ENCODE measurements at regions not wholly inside any gene's neighbourhood (a gene's known extent, or its start where the extent isn't known, plus 50 kb on each side); places are given as distances from the start of the nearest gene placed in this dataset.
A peak's percentile ranks its signal among the peaks of the same experiment; 100 is the strongest.

GRCh38 chr5:96075579-96076289 is 114.1 kb upstream of the ELL2 start:
- ChIA-PET POLR2A (no interaction called here), RAD21 (ENCODE audit: low non-redundant PET in 1 of 2, low total read pairs in 2 of 2, uncharacterized antibody in 2 of 2, unreplicated experiment in 2 of 2) (no interaction called here), CTCF (no interaction called here)
- no peaks in the 10 kb centered on the region for H3K27me3 ChIP-seq (ENCODE audit: insufficient read depth, low read length)
- peak overlapping the region; percentile 48 for H2AFZ ChIP-seq (ENCODE audit: low read depth, low read length, poor library complexity, severe bottlenecking)
- no peak overlapping the region for H3K4me3 ChIP-seq (replicated peaks in 1 of 2; ENCODE audit: low read depth in 1 of 2, low read length in 2 of 2)
- no peak for ATAC-seq
- no peaks in the 10 kb centered on the region for H3K9me2 ChIP-seq (ENCODE audit: insufficient read depth)
- TF ChIP-seq RAD21 (IDR thresholded peaks at IDR 0.05; ENCODE audit: low read depth) (no peak), MAX (IDR thresholded peaks at IDR 0.05) (no peak), SIN3A (IDR thresholded peaks at IDR 0.05; ENCODE audit: low read depth) (no peak), POLR2A (IDR thresholded peaks at IDR 0.05; ENCODE audit: borderline replicate concordance, extremely low read depth, insufficient read depth, insufficient read length) (no peak), ZBTB33 (IDR thresholded peaks at IDR 0.05; ENCODE audit: extremely low read depth, insufficient replicate concordance, low read length) (no peak), SRF (IDR thresholded peaks at IDR 0.05; ENCODE audit: low read depth) (no peak), FOSL1 (IDR thresholded peaks at IDR 0.05; ENCODE audit: low read depth) (no peak), ZNF274 (IDR thresholded peaks at IDR 0.05; ENCODE audit: low read depth, low read length) (no peak), REST (IDR thresholded peaks at IDR 0.05; ENCODE audit: low read depth) (no peak), SP1 (IDR thresholded peaks at IDR 0.05; ENCODE audit: low read depth) (no peak), ATF3 (IDR thresholded peaks at IDR 0.05) (no peak), EGR1 (IDR thresholded peaks at IDR 0.05; ENCODE audit: low read depth) (no peak), CBX3 (IDR thresholded peaks at IDR 0.05; ENCODE audit: low read depth) (no peak), ZFX (IDR thresholded peaks at IDR 0.05) (no peak), TCF7L2 (IDR thresholded peaks at IDR 0.05; ENCODE audit: borderline replicate concordance, extremely low read depth, insufficient read depth, insufficient read length) (no peak), ELF1 (IDR thresholded peaks at IDR 0.05; ENCODE audit: borderline replicate concordance, low read depth) (no peak)
- no peak overlapping the region for H3K4me2 ChIP-seq (ENCODE audit: low read length)
- H3K79me2 ChIP-seq (ENCODE audit: insufficient read depth, low read length) = no peaks in the 10 kb centered on the region
- peaks cover 0 to 32% of the 10 kb centered on the region in 2 experiments; a peak in 2 of 4 replicates for H3K4me1 ChIP-seq (ENCODE audit: control insufficient read depth in 1 of 2, insufficient read depth in 2 of 2, low read length in 2 of 2)
- no peaks in the 10 kb centered on the region for H3K9me3 ChIP-seq (ENCODE audit: control insufficient read depth in 1 of 2, insufficient read depth in 1 of 2, low read depth in 1 of 2, low read length in 2 of 2)
- no peak for DNase-seq (ENCODE audit: low read depth, low spot score)
- no peak overlapping the region for H3K27ac ChIP-seq (ENCODE audit: low read depth, low read length)
- no TSS peak for BruUV-seq (replicated peaks)
- intact Hi-C loops (cut with micrococcal nuclease) = loop anchor here (5.0 kb wide), 1 partner anchor 113 kb away; the partner anchor contains the start of gene ELL2
- no peaks in the 10 kb centered on the region for H4K20me1 ChIP-seq (ENCODE audit: insufficient read depth)
- H3K9ac ChIP-seq (ENCODE audit: low read length) = no peak overlapping the region
- no peaks in the 10 kb centered on the region for H3K36me3 ChIP-seq (ENCODE audit: control insufficient read depth in 1 of 2, insufficient read depth in 2 of 2, low read length in 2 of 2)

Data from HCT116 (cell line).